ENCODE measurements at regions not wholly inside any gene's neighbourhood (a gene's known extent, or its start where the extent isn't known, plus 50 kb on each side); places are given as distances from the start of the nearest gene placed in this dataset.

GRCh38 chr13:68380041-68380973 lies 1150.2 kb upstream of the PCDH9 start:
- TF ChIP-seq CTCF (IDR thresholded peaks at IDR 0.05) = no peak
- no peak for TF ChIP-seq EP300 (IDR thresholded peaks at IDR 0.05)
- no peak for TF ChIP-seq POLR2A (IDR thresholded peaks at IDR 0.05)
